ENCODE measurements at regions not wholly inside any gene's neighbourhood (a gene's known extent, or its start where the extent isn't known, plus 50 kb on each side); places are given as distances from the start of the nearest gene placed in this dataset.

GRCh38 chr2:118290411-118291250, 202.4 kb downstream of the INSIG2 start:
- H3K4me3 Mint-ChIP-seq: no peak overlapping the region
- H3K27ac Mint-ChIP-seq: no peak overlapping the region
- no peaks in the 10 kb centered on the region for H3K9me3 Mint-ChIP-seq
- no peaks in the 10 kb centered on the region for H3K4me1 Mint-ChIP-seq
- no peak for ATAC-seq
- H3K36me3 Mint-ChIP-seq: no peaks in the 10 kb centered on the region
- DNase-seq (ENCODE audit: low spot score in 2 of 2): peak in 1 of 2 donors; percentile 39

DNA sequence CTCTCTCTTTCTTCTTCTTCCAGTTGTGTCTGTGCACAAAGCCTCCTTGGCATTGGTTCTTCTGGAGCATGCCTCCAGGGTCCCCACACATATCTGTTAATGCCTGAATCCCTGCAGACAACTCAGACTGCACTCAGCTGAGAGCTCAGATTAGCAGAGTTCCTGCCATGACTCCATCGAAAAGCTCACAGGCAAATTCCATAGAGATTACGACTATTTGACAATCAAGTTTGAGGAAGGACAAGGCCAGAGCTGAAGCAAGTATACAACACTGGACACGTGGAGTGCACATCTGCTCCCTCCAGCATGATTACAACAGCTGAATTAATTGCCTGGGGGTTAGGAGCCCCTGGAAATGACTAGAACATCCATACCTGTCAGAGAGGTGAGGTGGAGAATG, 190.7 kb downstream of the INSIG2 start:
- DNase-seq (ENCODE audit: low spot score in 2 of 2) (no peak), ATAC-seq (no peak)
- no peak overlapping the region for H3K27ac Mint-ChIP-seq
- no peaks in the 10 kb centered on the region for H3K9me3 Mint-ChIP-seq
- peaks cover 4% of the 10 kb centered on the region for H3K4me1 Mint-ChIP-seq
- no peaks in the 10 kb centered on the region for H3K36me3 Mint-ChIP-seq
- no peak overlapping the region for H3K4me3 Mint-ChIP-seq

DNA sequence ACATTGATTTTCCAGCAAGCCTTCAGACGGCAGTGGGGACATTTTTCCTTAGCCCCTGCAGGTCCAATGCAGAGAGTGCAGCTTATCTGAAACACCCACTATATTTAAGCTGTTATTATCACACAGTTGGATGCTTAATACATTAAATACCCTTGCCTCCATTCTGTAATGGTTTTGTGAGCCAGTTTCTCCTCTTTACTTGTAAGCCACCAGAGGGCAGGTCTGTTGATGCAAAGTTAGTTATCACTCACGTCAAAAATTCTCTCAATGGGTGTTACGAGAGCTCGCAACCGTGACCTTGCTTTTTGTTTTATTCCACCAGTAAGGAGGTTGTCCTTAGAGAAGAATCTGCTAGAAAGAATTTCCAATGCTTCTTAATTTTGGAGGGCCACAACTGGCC, 189.8 kb downstream of the INSIG2 start:
- Mint-ChIP-seq H3K4me3 (no peak overlapping the region), H3K27ac (no peak overlapping the region)
- no peak for ATAC-seq

GRCh38 chr2:118274841-118275510, 186.7 kb downstream of the INSIG2 start:
- Mint-ChIP-seq H3K4me1 (peaks cover 4% of the 10 kb centered on the region), H3K4me3 (no peak overlapping the region), H3K36me3 (no peaks in the 10 kb centered on the region), H3K27ac (no peak overlapping the region), H3K9me3 (no peaks in the 10 kb centered on the region)
- DNase-seq (ENCODE audit: low spot score in 2 of 2) (no peak), ATAC-seq (no peak)

More for the DNA sequence above, 189.8 kb downstream of the INSIG2 start:
- H3K36me3 Mint-ChIP-seq: no peaks in the 10 kb centered on the region
- no peak for DNase-seq (ENCODE audit: low spot score in 2 of 2)
- H3K4me1 Mint-ChIP-seq: peaks cover 4% of the 10 kb centered on the region
- H3K9me3 Mint-ChIP-seq: no peaks in the 10 kb centered on the region

DNA sequence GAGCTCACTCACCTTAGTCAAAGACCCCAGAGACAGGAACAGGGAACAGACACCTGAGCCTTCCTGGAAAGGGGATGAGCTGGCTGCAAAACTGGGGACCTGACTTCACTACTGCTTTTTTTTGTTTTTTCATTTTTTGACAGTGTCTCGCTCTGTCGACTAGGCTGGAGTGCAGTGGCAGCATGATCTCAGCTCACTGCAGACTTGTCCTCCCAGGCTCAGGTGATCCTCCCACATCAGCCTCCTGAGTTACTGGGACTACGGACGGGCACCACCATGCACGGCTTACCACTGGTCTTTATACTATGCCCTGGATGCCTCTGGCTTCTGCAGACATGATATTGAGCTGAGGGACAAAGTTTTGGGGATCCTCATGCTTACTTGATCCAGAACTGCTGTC, 184.1 kb downstream of the INSIG2 start:
- H3K36me3 Mint-ChIP-seq: no peaks in the 10 kb centered on the region
- H3K9me3 Mint-ChIP-seq: no peaks in the 10 kb centered on the region
- DNase-seq (ENCODE audit: low spot score in 2 of 2) (no peak), ATAC-seq (no peak)
- peaks cover 4% of the 10 kb centered on the region for H3K4me1 Mint-ChIP-seq
- H3K27ac Mint-ChIP-seq: no peak overlapping the region
- no peak overlapping the region for H3K4me3 Mint-ChIP-seq

DNA sequence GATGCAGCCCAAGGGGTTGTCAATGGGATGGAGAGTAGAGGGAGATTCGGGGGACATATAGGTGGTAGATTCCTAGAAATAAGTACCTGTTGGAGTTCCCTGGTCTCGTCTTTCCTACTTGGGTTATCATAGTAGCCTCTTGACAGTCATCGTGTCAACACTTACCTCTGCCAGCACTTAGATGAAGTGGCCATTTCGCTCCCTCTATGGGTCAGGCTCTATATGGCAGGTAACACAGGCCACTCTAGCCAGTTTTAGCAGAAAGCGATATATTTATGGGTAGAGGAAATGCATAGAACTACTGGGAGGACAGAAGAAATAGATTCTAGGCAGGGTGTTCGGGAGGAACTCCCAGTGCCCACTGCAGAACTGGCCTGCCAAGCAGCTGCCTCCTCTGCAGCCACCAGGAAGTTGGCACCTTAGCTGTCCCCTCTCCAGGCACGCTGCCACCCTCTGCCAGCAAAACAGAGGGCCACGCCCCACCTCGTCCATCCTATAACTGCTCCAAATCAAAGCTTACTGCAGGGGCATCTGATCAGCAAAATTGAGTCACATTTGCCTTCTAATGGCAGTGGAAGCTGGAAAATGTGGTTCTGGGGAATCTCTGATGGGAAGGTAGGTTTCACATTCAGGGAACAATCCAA, 181.3 kb downstream of the INSIG2 start:
- peak; percentile 24 for ATAC-seq
- no peaks in the 10 kb centered on the region for H3K9me3 Mint-ChIP-seq

DNA sequence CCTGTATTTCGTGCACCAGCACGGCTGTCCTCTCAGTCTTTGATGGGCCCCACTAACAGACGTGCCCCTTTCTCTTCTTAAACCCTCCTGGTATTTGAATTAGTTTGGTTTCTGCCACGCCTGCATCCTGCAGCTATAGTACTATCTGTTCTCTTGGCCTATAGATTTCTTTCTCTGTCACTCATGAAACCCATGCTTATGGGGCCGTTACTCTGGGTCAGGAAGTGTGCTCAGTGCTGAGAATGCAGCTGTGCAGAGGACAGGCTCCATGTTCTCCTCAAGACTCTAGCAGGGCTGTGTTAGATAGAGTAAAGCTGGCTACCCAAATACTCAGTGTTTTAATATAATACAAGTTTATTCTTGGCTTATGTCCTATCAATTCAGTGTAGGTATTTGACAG, 180.0 kb downstream of the INSIG2 start:
- H3K27ac Mint-ChIP-seq: no peak overlapping the region
- H3K4me3 Mint-ChIP-seq: no peak overlapping the region
- H3K36me3 Mint-ChIP-seq: no peaks in the 10 kb centered on the region
- no peaks in the 10 kb centered on the region for H3K4me1 Mint-ChIP-seq
- no peak for DNase-seq (ENCODE audit: low spot score in 2 of 2)
- no peak for ATAC-seq
- no peaks in the 10 kb centered on the region for H3K9me3 Mint-ChIP-seq

More for the DNA sequence above, 181.3 kb downstream of the INSIG2 start:
- H3K4me3 Mint-ChIP-seq: no peak overlapping the region
- DNase-seq (ENCODE audit: low spot score in 2 of 2): no peak
- no peaks in the 10 kb centered on the region for H3K4me1 Mint-ChIP-seq
- H3K27ac Mint-ChIP-seq: no peak overlapping the region
- H3K36me3 Mint-ChIP-seq: no peaks in the 10 kb centered on the region

DNA sequence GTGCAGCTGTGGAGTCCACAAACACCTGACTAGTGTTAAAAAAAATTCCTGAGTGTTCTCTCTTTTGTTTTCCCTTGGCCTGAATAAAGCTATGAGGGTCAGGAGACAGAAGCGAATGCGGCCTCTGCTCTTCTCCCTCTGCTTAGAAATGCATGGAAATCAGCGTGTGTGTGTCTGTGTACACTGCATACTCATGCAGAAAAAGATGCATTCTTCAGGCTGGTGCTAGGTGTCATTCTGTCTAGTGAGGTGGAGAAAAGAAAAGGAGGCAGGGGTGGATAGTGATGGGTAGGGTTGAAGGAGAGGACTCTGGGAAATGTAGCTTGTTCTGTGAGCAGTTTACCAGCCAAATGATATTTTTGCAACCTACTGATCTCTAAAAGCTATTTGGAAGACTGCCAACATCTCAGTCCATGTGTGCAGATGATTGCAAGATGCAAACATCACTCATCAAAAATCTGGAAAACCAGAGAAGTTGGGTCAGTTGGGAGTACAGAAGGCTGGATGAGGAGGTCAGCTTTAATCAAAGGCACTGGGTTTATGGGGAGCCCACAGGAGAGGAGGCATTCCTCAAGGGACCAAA, 177.7 kb downstream of the INSIG2 start:
- Mint-ChIP-seq H3K4me3 (no peak overlapping the region), H3K9me3 (no peaks in the 10 kb centered on the region), H3K27ac (no peak overlapping the region), H3K36me3 (no peaks in the 10 kb centered on the region), H3K4me1 (no peaks in the 10 kb centered on the region)
- DNase-seq (ENCODE audit: low spot score in 2 of 2): no peak
- no peak for ATAC-seq

GRCh38 chr2:118264232-118264990, 176.1 kb downstream of the INSIG2 start:
- no peaks in the 10 kb centered on the region for H3K36me3 Mint-ChIP-seq
- no peak overlapping the region for H3K27ac Mint-ChIP-seq
- ATAC-seq: no peak
- no peak overlapping the region for H3K4me3 Mint-ChIP-seq
- DNase-seq (ENCODE audit: low spot score in 2 of 2): no peak
- no peaks in the 10 kb centered on the region for H3K4me1 Mint-ChIP-seq
- no peaks in the 10 kb centered on the region for H3K9me3 Mint-ChIP-seq

- no peaks in the 10 kb centered on the region for H3K4me1 Mint-ChIP-seq
- DNase-seq (ENCODE audit: low spot score in 2 of 2) (no peak), ATAC-seq (no peak)
- no peaks in the 10 kb centered on the region for H3K9me3 Mint-ChIP-seq
- H3K4me3 Mint-ChIP-seq: no peak overlapping the region
- H3K36me3 Mint-ChIP-seq: no peaks in the 10 kb centered on the region
- H3K27ac Mint-ChIP-seq: no peak overlapping the region
These were observed 169.4 kb downstream of the INSIG2 start for GRCh38 chr2:118257696-118258095.

DNA sequence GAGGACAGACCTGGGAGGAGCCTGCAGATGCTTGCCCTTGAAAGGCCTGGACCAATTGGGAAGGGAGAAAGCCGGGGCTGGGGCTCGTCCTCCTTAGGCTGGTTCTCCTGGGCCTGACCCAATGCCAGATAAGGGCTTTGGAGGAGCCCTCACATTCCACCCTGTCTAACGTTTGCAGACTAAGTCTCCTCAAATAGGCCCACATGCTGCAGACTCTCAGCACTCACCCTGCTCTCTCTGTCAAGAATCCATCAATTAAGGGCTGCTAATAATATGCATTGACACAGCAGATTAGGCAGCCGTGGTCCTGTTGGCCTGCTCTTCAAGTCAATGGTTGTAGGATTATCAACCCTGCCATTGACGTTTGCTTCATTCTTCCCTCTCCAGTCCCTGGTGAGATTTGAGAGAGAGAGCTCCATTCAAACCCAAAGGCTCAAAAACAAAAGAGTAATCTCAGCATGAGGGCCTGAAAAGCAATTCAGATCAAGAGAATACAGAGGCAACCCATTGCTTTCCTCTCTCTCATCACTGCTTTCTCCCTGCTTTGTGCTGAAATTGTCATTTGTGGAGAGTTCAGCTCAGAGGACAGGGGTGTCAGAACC, 167.6 kb downstream of the INSIG2 start:
- Mint-ChIP-seq H3K4me3 (no peak overlapping the region), H3K27ac (no peak overlapping the region), H3K36me3 (no peaks in the 10 kb centered on the region), H3K4me1 (no peaks in the 10 kb centered on the region), H3K9me3 (no peaks in the 10 kb centered on the region)
- DNase-seq (ENCODE audit: low spot score in 2 of 2): no peak
- ATAC-seq: no peak

GRCh38 chr2:118255301-118255700, 167.0 kb downstream of the INSIG2 start:
- Mint-ChIP-seq H3K4me1 (no peaks in the 10 kb centered on the region), H3K36me3 (no peaks in the 10 kb centered on the region), H3K4me3 (no peak overlapping the region), H3K27ac (no peak overlapping the region), H3K9me3 (no peaks in the 10 kb centered on the region)
- no peak for ATAC-seq
- no peak for DNase-seq (ENCODE audit: low spot score in 2 of 2)

DNA sequence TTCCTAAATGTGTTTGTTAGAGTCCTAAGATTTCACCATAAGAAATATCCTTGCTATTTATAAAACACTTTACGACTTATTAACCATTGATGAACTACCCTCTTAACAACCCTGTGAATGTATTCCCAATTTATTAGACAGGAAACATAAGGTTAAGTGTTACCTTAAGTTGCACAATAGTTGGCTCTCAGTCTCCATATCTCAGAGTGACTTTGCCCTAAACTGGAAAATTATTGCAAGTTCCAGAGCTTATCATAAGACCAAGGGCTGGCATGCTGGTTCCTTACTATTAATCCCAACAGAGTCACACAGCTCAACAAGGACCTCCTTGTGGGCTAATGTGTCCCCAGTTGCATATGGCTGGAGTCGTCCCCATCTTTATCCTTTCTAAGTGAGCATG, 165.8 kb downstream of the INSIG2 start:
- ATAC-seq: no peak
- no peak overlapping the region for H3K27ac Mint-ChIP-seq

DNA sequence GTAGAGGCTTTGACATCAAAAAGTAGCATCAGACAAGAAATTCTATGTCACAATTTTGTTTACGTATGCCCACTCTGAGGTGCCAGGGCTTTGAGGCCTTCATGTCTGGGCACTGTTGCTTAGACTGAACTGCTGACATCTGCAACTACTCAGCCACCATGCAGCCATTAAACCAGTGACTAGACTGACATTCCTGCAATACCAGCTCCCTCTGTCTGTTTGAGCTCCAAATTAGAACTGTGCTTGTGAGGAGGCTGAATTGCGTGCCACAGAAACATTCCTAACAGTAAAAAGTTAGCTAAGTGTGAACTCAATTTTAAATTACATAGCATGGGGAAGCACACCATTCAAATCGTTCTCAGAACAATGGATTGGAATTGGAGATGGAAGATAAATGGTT, 163.2 kb downstream of the INSIG2 start:
- no peak overlapping the region for H3K27ac Mint-ChIP-seq
- no peaks in the 10 kb centered on the region for H3K4me1 Mint-ChIP-seq
- DNase-seq (ENCODE audit: low spot score in 2 of 2): no peak
- H3K4me3 Mint-ChIP-seq: no peak overlapping the region
- no peaks in the 10 kb centered on the region for H3K36me3 Mint-ChIP-seq
- H3K9me3 Mint-ChIP-seq: no peaks in the 10 kb centered on the region
- no peak for ATAC-seq

More for the DNA sequence above, 165.8 kb downstream of the INSIG2 start:
- Mint-ChIP-seq H3K4me1 (no peaks in the 10 kb centered on the region), H3K36me3 (no peaks in the 10 kb centered on the region), H3K4me3 (no peak overlapping the region), H3K9me3 (no peaks in the 10 kb centered on the region)
- DNase-seq (ENCODE audit: low spot score in 2 of 2): no peak
